PFSK-1 (cell line): ENCODE measurements at regions not wholly inside any gene's neighbourhood (a gene's known extent, or its start where the extent isn't known, plus 50 kb on each side); places are given as distances from the start of the nearest gene placed in this dataset.

ENCODE experiments used
- FOXP2 ChIP-seq: optimal IDR thresholded peaks from 2 replicates; pipeline ENCODE3; 2011; ENCODE audit warnings: borderline replicate concordance, control low read depth, inconsistent platforms; ENCODE audit not compliant: insufficient read depth; ENCODE audit errors: extremely low read length, extremely low read depth
- POLR2AphosphoS5 ChIP-seq: IDR thresholded peaks from 2 replicates; pipeline ENCODE4 v1.6.1; 2012; ENCODE audit warnings: low read depth, mild to moderate bottlenecking, control low read depth, low read length, moderate library complexity
- SIN3A ChIP-seq: IDR thresholded peaks from 2 replicates; pipeline ENCODE4 v1.6.1; 2012; ENCODE audit warnings: mild to moderate bottlenecking, low read length, moderate library complexity, borderline replicate concordance; ENCODE audit not compliant: insufficient read depth
- TAF1 ChIP-seq: IDR thresholded peaks from 2 replicates; pipeline ENCODE4 v1.6.1; 2012; ENCODE audit warnings: low read length, control low read depth, borderline replicate concordance; ENCODE audit not compliant: insufficient read depth
- TF ChIP-seq, protein P1 (sequence below), 2 experiments: IDR thresholded peaks; 2 replicates each; pipeline versions ENCODE4 v1.6.1 to v1.8.0; 2011 to 2012; ENCODE audit warnings: low read depth in 2 of 2, low read length in 2 of 2, control low read depth in 1 of 2, inconsistent platforms in 1 of 2, mild to moderate bottlenecking in 1 of 2, moderate library complexity in 1 of 2; ENCODE audit not compliant: insufficient read depth in 1 of 2

GRCh38 chr15:66911131-66911700 lies 154.2 kb upstream of the SMAD3 start:
- TF ChIP-seq POLR2AphosphoS5: no peak
- TF ChIP-seq TAF1: no peak
- TF ChIP-seq FOXP2: no peak
- TF ChIP-seq, protein P1, sequence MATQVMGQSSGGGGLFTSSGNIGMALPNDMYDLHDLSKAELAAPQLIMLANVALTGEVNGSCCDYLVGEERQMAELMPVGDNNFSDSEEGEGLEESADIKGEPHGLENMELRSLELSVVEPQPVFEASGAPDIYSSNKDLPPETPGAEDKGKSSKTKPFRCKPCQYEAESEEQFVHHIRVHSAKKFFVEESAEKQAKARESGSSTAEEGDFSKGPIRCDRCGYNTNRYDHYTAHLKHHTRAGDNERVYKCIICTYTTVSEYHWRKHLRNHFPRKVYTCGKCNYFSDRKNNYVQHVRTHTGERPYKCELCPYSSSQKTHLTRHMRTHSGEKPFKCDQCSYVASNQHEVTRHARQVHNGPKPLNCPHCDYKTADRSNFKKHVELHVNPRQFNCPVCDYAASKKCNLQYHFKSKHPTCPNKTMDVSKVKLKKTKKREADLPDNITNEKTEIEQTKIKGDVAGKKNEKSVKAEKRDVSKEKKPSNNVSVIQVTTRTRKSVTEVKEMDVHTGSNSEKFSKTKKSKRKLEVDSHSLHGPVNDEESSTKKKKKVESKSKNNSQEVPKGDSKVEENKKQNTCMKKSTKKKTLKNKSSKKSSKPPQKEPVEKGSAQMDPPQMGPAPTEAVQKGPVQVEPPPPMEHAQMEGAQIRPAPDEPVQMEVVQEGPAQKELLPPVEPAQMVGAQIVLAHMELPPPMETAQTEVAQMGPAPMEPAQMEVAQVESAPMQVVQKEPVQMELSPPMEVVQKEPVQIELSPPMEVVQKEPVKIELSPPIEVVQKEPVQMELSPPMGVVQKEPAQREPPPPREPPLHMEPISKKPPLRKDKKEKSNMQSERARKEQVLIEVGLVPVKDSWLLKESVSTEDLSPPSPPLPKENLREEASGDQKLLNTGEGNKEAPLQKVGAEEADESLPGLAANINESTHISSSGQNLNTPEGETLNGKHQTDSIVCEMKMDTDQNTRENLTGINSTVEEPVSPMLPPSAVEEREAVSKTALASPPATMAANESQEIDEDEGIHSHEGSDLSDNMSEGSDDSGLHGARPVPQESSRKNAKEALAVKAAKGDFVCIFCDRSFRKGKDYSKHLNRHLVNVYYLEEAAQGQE (IDR thresholded peaks at IDR 0.05; ENCODE audit: insufficient read depth in 1 of 2, low read depth in 2 of 2, low read length in 2 of 2): no peak
- no peak for TF ChIP-seq SIN3A

DNA sequence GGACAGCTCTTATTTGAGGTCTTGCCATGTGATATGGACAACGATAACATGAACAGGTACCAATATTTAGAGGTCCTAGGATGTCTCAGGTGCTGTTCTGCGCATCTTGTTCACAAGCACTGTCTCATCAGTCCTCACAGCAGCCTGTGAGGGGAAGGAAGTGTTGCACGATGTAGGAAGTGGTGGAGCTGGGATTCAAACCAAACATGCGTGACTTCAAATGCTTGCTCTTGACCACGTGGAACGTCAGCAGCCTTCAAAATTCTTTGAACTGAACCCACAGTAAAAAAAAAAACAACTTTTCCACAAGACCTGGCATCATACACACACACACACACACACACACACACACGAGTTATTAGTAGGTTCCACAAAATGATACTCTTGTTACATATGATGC lies 153.4 kb upstream of the SMAD3 start:
- TF ChIP-seq SIN3A (no peak), POLR2AphosphoS5 (no peak), FOXP2 (no peak), TAF1 (no peak)
- TF ChIP-seq, protein P1 (IDR thresholded peaks at IDR 0.05; ENCODE audit: insufficient read depth in 1 of 2, low read depth in 2 of 2, low read length in 2 of 2): no peak

GRCh38 chr15:66912441-66912840 lies 153.0 kb upstream of the SMAD3 start:
- TF ChIP-seq, protein P1 (IDR thresholded peaks at IDR 0.05; ENCODE audit: insufficient read depth in 1 of 2, low read depth in 2 of 2, low read length in 2 of 2): no peak
- no peak for TF ChIP-seq FOXP2
- no peak for TF ChIP-seq TAF1
- no peak for TF ChIP-seq POLR2AphosphoS5
- TF ChIP-seq SIN3A: no peak

DNA sequence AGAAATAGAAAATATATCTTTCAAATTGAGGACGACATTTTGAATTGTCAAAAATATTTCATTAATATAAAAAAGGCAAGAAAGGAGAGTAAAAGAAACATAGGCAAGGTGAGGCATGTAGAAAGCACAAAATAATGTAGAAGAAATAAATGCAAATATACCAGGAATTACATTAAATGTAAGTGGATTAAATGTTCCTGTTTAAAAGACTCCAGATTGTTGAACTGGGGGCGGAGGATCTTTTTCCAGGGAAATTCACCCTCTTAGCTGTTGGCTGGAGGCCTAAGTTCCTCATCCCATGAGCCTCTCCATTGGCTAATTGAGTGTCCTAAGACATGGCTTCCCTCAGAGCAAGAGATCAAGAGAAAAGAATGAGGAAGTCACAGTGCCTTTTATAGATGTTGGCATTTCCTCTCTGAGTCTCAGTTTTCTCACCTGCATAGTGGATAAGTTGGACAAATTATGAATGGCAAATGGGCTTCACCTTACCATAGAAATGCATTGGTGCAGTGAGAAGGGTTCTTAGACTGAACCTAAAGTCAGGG lies 147.4 kb upstream of the SMAD3 start:
- TF ChIP-seq TAF1 (no peak), FOXP2 (no peak), SIN3A (no peak), POLR2AphosphoS5 (no peak)
- TF ChIP-seq, protein P1 (IDR thresholded peaks at IDR 0.05; ENCODE audit: insufficient read depth in 1 of 2, low read depth in 2 of 2, low read length in 2 of 2): no peak

DNA sequence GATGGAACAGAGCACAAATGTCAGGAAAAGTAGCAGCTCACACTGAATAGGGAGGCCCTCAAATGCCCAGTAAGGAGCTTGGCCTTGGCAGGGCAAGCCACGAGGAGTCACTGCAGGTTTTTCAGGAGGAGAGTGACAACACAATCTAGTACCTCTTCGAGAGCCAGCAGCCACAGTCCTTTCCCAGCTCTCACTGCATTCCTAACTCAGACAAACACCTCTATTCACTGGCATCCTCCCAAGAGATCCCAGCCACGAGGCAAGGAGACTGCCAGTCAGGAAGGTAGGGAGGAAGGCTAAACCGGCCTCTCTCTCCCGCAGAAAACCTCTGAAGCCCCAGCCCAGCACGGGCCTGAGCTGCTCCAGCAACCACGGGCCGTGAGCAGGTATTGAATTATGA lies 146.0 kb upstream of the SMAD3 start:
- TF ChIP-seq, protein P1 (IDR thresholded peaks at IDR 0.05; ENCODE audit: insufficient read depth in 1 of 2, low read depth in 2 of 2, low read length in 2 of 2): no peak
- TF ChIP-seq SIN3A (no peak), TAF1 (no peak), FOXP2 (no peak), POLR2AphosphoS5 (no peak)
